ENCODE measurements at regions not wholly inside any gene's neighbourhood (a gene's known extent, or its start where the extent isn't known, plus 50 kb on each side); places are given as distances from the start of the nearest gene placed in this dataset.

- no peaks in the 10 kb centered on the region for H3K4me1 ChIP-seq (ENCODE audit: control insufficient read depth, insufficient read depth, low read length)
- no peaks in the 10 kb centered on the region for H3K27me3 ChIP-seq (ENCODE audit: control insufficient read depth, insufficient read depth, low read length)
- no peaks in the 10 kb centered on the region for H3K36me3 ChIP-seq (ENCODE audit: insufficient read depth, low read length)
- no peak overlapping the region for H3K9ac ChIP-seq (ENCODE audit: low read depth, low read length)
- H3K9me3 ChIP-seq (replicated peaks; ENCODE audit: low read length), result no peaks in the 10 kb centered on the region
- no peak overlapping the region for H3K4me2 ChIP-seq (ENCODE audit: low read length)
- no peak overlapping the region for H3K4me3 ChIP-seq (ENCODE audit: low read length)
Observed at GRCh38 chr13:65435590-65435989, 1794.5 kb downstream of the PCDH9 start.

DNA sequence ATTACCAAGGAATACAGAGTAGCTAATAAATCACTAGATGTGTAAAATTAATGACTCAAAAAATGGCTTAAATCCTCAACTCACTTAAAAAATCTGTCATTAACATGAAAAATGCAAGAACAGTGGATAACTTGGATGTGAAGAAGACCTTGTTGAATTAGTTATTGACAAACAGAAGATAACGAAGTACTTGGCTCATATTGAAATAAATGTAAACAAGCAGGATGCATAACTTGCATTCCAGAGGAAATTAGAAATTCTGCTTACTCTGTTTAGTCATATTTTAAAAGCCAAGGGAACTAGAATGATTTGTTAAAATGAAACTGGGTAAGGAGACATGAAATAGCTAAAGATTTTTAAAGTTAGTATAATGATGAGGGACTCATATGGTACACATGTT lies 1812.2 kb downstream of the PCDH9 start:
- Histone ChIP-seq H3K9me3 (replicated peaks; ENCODE audit: low read length) (no peaks in the 10 kb centered on the region), H3K4me2 (ENCODE audit: low read length) (no peak overlapping the region), H3K4me1 (ENCODE audit: control insufficient read depth, insufficient read depth, low read length) (no peaks in the 10 kb centered on the region), H3K36me3 (ENCODE audit: insufficient read depth, low read length) (no peaks in the 10 kb centered on the region), H3K4me3 (ENCODE audit: low read length) (no peak overlapping the region), H3K9ac (ENCODE audit: low read depth, low read length) (no peak overlapping the region), H3K27me3 (ENCODE audit: control insufficient read depth, insufficient read depth, low read length) (no peaks in the 10 kb centered on the region)

DNA sequence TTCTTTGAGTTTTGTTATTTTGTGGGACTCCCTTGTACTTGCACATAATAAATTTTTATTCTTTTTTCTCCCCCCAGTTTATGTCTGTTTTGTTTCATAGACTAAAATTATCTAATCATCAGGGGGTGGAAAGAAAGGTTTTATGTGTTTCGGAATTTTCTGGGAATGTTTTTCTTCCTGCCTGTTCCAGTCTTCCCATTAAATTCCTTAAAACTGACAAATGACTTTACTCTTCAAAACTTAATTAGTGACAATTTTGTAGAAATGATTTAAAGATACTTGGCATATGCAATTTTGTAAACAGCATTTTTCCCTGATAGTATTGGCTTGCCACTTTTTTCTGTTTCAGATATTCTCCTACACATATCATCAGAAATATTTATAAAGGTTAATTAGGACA lies 1813.4 kb downstream of the PCDH9 start:
- H3K36me3 ChIP-seq (ENCODE audit: insufficient read depth, low read length), result no peaks in the 10 kb centered on the region
- no peaks in the 10 kb centered on the region for H3K4me1 ChIP-seq (ENCODE audit: control insufficient read depth, insufficient read depth, low read length)
- no peaks in the 10 kb centered on the region for H3K27me3 ChIP-seq (ENCODE audit: control insufficient read depth, insufficient read depth, low read length)
- no peaks in the 10 kb centered on the region for H3K9me3 ChIP-seq (replicated peaks; ENCODE audit: low read length)
- H3K4me2 ChIP-seq (ENCODE audit: low read length), result no peak overlapping the region
- no peak overlapping the region for H3K4me3 ChIP-seq (ENCODE audit: low read length)
- H3K9ac ChIP-seq (ENCODE audit: low read depth, low read length), result no peak overlapping the region

GRCh38 chr13:65414187-65414586 lies 1815.9 kb downstream of the PCDH9 start:
- Histone ChIP-seq H3K9me3 (replicated peaks; ENCODE audit: low read length) (no peaks in the 10 kb centered on the region), H3K4me2 (ENCODE audit: low read length) (no peak overlapping the region), H3K4me3 (ENCODE audit: low read length) (no peak overlapping the region), H3K36me3 (ENCODE audit: insufficient read depth, low read length) (no peaks in the 10 kb centered on the region), H3K9ac (ENCODE audit: low read depth, low read length) (no peak overlapping the region), H3K4me1 (ENCODE audit: control insufficient read depth, insufficient read depth, low read length) (no peaks in the 10 kb centered on the region), H3K27me3 (ENCODE audit: control insufficient read depth, insufficient read depth, low read length) (no peaks in the 10 kb centered on the region)

DNA sequence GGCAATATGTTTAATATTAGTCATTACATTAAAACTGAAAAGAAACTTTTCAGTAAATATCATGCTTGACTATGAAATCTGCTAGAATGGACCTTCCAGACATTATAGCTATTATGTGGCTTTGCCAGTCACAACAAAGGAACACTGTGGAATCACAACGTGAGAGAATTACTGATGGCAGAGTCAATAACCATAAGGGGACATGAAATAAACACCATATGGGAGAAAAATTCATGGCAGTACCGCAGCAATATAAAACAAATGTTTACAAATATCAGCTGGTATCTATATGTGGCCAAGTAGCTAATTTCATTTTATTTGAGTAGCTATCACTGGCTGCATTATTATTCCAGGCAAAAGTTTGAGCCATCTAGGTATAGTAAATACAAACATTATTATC lies 1818.6 kb downstream of the PCDH9 start:
- H3K9ac ChIP-seq (ENCODE audit: low read depth, low read length), result no peak overlapping the region
- no peak overlapping the region for H3K4me3 ChIP-seq (ENCODE audit: low read length)
- H3K9me3 ChIP-seq (replicated peaks; ENCODE audit: low read length), result no peaks in the 10 kb centered on the region
- no peak overlapping the region for H3K4me2 ChIP-seq (ENCODE audit: low read length)
- H3K4me1 ChIP-seq (ENCODE audit: control insufficient read depth, insufficient read depth, low read length), result no peaks in the 10 kb centered on the region
- no peaks in the 10 kb centered on the region for H3K27me3 ChIP-seq (ENCODE audit: control insufficient read depth, insufficient read depth, low read length)
- H3K36me3 ChIP-seq (ENCODE audit: insufficient read depth, low read length), result no peaks in the 10 kb centered on the region

DNA sequence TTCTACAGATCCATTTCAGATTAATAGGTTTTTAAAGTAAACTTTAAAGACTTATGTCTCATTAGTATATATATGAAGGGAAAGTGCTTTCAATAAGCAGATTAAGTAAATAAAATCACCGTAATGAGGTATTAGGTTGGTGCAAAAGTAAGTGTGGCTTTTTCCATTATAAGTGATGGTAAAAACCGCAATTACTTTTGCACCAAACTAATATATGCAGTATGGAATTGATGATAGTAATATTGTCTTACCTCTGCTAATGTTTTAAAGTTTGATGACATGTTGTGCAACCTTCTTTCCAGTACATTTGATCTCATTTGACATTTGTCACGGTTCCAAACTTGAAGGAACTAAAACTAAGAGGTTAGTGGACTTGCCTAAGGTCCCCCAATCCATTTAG lies 1819.3 kb downstream of the PCDH9 start:
- Histone ChIP-seq H3K9me3 (replicated peaks; ENCODE audit: low read length) (no peaks in the 10 kb centered on the region), H3K36me3 (ENCODE audit: insufficient read depth, low read length) (no peaks in the 10 kb centered on the region), H3K4me3 (ENCODE audit: low read length) (no peak overlapping the region), H3K4me2 (ENCODE audit: low read length) (no peak overlapping the region), H3K27me3 (ENCODE audit: control insufficient read depth, insufficient read depth, low read length) (no peaks in the 10 kb centered on the region), H3K4me1 (ENCODE audit: control insufficient read depth, insufficient read depth, low read length) (no peaks in the 10 kb centered on the region), H3K9ac (ENCODE audit: low read depth, low read length) (no peak overlapping the region)

DNA sequence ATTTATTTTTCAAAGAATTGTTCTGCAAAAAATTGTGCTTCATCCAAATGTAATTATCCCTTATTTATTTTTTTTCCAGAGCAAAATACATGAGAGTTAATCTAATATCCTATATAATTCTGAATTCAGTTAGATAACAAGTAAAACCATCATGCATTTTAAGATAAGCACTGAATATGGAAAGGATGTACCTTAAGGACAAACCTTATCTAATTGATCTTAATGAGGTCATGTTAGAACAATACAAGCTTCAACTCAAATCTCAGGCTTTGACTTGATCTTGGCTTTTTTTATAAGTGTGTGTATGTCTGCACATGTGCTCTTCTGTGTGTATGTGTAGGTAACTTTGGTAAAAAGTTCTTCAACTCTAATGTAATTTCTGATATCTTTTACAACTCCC lies 1828.8 kb downstream of the PCDH9 start:
- H3K4me1 ChIP-seq (ENCODE audit: control insufficient read depth, insufficient read depth, low read length), result no peaks in the 10 kb centered on the region
- H3K36me3 ChIP-seq (ENCODE audit: insufficient read depth, low read length), result no peaks in the 10 kb centered on the region
- H3K4me2 ChIP-seq (ENCODE audit: low read length), result no peak overlapping the region
- H3K27me3 ChIP-seq (ENCODE audit: control insufficient read depth, insufficient read depth, low read length), result no peaks in the 10 kb centered on the region
- H3K4me3 ChIP-seq (ENCODE audit: low read length), result no peak overlapping the region
- no peaks in the 10 kb centered on the region for H3K9me3 ChIP-seq (replicated peaks; ENCODE audit: low read length)
- no peak overlapping the region for H3K9ac ChIP-seq (ENCODE audit: low read depth, low read length)

- Histone ChIP-seq H3K27me3 (ENCODE audit: control insufficient read depth, insufficient read depth, low read length) (no peaks in the 10 kb centered on the region), H3K4me2 (ENCODE audit: low read length) (no peak overlapping the region), H3K4me1 (ENCODE audit: control insufficient read depth, insufficient read depth, low read length) (no peaks in the 10 kb centered on the region), H3K9ac (ENCODE audit: low read depth, low read length) (no peak overlapping the region), H3K4me3 (ENCODE audit: low read length) (no peak overlapping the region), H3K36me3 (ENCODE audit: insufficient read depth, low read length) (no peaks in the 10 kb centered on the region), H3K9me3 (replicated peaks; ENCODE audit: low read length) (no peaks in the 10 kb centered on the region)
Observed at GRCh38 chr13:65400702-65401101, 1829.4 kb downstream of the PCDH9 start.

- Histone ChIP-seq H3K4me3 (ENCODE audit: low read length) (no peak overlapping the region), H3K9me3 (replicated peaks; ENCODE audit: low read length) (no peaks in the 10 kb centered on the region), H3K9ac (ENCODE audit: low read depth, low read length) (no peak overlapping the region), H3K36me3 (ENCODE audit: insufficient read depth, low read length) (no peaks in the 10 kb centered on the region), H3K4me1 (ENCODE audit: control insufficient read depth, insufficient read depth, low read length) (no peaks in the 10 kb centered on the region), H3K27me3 (ENCODE audit: control insufficient read depth, insufficient read depth, low read length) (no peaks in the 10 kb centered on the region), H3K4me2 (ENCODE audit: low read length) (no peak overlapping the region)
Observed at GRCh38 chr13:65387743-65388347, 1842.3 kb downstream of the PCDH9 start.

DNA sequence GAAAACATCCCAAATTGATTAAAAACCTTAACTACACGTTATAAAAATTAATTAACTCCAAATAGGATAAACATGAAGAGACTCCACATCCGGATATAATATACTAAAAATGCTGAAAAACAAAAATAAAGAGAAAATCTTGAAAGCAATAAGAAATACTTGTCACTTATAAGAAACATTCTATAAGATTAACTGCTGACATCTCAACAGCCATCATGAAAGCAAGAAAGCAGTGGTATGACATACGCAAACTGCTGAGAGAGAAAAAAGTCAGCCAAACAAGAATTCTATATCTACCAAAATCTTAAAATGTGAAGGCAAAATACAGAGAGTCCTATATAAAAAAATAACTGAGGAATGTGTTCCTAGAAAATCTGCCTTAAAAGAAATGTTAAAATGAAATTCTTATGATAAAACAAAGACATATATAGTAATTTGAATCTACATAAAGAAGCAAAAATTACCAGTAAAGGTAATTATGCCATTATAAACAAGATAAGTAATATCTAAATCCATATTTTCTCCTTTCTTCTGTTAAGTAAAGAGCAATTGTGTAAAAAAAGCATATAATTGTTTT lies 1851.1 kb downstream of the PCDH9 start:
- Histone ChIP-seq H3K4me1 (ENCODE audit: control insufficient read depth, insufficient read depth, low read length) (no peaks in the 10 kb centered on the region), H3K27me3 (ENCODE audit: control insufficient read depth, insufficient read depth, low read length) (no peaks in the 10 kb centered on the region), H3K9ac (ENCODE audit: low read depth, low read length) (no peak overlapping the region), H3K4me3 (ENCODE audit: low read length) (no peak overlapping the region), H3K4me2 (ENCODE audit: low read length) (no peak overlapping the region), H3K9me3 (replicated peaks; ENCODE audit: low read length) (no peaks in the 10 kb centered on the region), H3K36me3 (ENCODE audit: insufficient read depth, low read length) (no peaks in the 10 kb centered on the region)

DNA sequence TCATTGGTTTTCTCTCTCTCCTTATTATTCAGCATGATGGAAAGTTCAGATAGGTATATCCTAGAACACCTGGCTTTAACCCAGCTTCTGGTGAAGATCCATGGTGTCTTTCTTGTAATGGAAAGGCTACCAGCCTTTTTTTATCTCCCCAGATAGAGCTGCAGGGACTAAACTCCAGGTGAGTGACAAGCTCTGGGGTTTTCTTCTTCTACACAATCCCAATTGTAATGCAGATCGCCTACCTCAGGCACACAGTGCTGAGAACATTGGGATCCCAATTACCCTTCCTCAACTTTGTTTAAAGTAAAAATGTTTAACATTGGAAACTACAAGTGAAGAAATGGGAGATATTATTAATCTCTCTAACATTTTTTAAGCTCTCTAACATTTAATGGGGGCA lies 1851.7 kb downstream of the PCDH9 start:
- Histone ChIP-seq H3K4me2 (ENCODE audit: low read length) (no peak overlapping the region), H3K27me3 (ENCODE audit: control insufficient read depth, insufficient read depth, low read length) (no peaks in the 10 kb centered on the region), H3K36me3 (ENCODE audit: insufficient read depth, low read length) (no peaks in the 10 kb centered on the region), H3K4me1 (ENCODE audit: control insufficient read depth, insufficient read depth, low read length) (no peaks in the 10 kb centered on the region), H3K9me3 (replicated peaks; ENCODE audit: low read length) (no peaks in the 10 kb centered on the region), H3K9ac (ENCODE audit: low read depth, low read length) (no peak overlapping the region), H3K4me3 (ENCODE audit: low read length) (no peak overlapping the region)

- no peak overlapping the region for H3K4me2 ChIP-seq (ENCODE audit: low read length)
- H3K9ac ChIP-seq (ENCODE audit: low read depth, low read length), result no peak overlapping the region
- no peaks in the 10 kb centered on the region for H3K9me3 ChIP-seq (replicated peaks; ENCODE audit: low read length)
- H3K4me3 ChIP-seq (ENCODE audit: low read length), result no peak overlapping the region
- no peaks in the 10 kb centered on the region for H3K4me1 ChIP-seq (ENCODE audit: control insufficient read depth, insufficient read depth, low read length)
- no peaks in the 10 kb centered on the region for H3K36me3 ChIP-seq (ENCODE audit: insufficient read depth, low read length)
- H3K27me3 ChIP-seq (ENCODE audit: control insufficient read depth, insufficient read depth, low read length), result no peaks in the 10 kb centered on the region
Observed at GRCh38 chr13:65368832-65369231, 1861.3 kb downstream of the PCDH9 start.

All from skeletal muscle satellite cell (primary cell).